ENCODE measurements at regions not wholly inside any gene's neighbourhood (a gene's known extent, or its start where the extent isn't known, plus 50 kb on each side); places are given as distances from the start of the nearest gene placed in this dataset.
"Not testable (repeated sequence)": the region's sequence is repeated elsewhere in the genome, so short reads cannot be mapped to it uniquely, and the experiment has no call there.

DNA sequence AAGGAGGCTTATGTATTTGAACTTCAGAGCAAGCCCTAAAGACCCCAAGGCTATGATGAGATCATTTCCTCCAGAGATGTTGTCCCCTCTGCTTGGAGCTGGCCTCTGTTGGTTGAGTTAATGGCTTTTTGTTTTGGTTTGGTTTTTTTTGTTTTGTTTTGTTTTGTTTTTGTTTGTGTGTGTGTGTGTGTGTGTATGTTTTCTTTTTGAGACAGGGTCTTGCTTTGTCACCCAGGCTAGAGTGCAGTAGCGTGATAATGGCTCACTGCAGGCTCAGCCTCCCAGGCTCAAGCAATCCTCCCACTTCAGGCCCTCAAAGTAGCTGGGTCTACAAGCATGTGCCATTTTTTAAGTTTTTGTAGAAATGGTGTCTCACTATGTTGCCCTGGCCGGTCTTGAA, 1076.2 kb downstream of the UQCRFS1 start:
- no peak for DNase-seq (ENCODE audit: low read depth in 1 of 2, low spot score in 1 of 2)

DNA sequence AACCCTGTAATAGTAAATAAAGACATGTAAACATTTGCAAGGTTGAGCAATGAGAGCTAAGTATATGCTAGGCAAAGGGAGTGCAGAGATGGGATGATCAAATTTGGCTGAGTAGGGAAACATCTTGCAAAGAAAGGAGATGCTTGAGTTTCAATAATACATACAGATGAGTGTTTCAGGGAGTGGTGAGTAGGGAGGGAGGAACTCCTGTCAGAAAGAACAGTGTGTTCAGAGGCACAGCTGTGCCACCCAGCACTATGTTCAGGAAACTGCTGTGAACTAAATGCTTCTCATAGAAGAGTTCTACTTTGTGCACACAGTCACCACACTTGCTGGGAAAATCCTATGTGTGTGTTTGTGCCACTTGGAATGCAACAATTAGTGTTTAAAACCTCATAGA, 1077.1 kb downstream of the UQCRFS1 start:
- DNase-seq (ENCODE audit: low read depth in 1 of 2, low spot score in 1 of 2): no peak

DNA sequence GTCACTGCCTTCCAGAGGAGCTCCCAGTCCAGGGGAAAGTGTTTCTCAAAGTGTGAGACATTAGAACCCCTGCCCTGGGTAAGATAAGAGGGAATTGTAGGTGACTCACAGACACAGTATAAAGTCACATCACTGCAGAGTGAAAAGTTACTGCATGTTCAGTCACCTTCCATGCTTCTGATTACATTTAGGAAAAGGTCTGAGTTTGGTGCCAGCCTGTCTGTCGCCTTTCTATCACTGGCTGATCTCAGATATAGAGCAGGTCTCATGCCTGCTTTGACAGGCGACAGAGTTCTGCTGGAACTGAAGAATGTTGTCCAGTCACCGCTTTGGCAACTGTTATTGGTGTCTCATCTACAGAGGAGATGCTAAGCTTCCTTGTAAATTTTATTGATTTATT, 1078.6 kb downstream of the UQCRFS1 start:
- no peak for DNase-seq (ENCODE audit: low read depth in 1 of 2, low spot score in 1 of 2)

DNA sequence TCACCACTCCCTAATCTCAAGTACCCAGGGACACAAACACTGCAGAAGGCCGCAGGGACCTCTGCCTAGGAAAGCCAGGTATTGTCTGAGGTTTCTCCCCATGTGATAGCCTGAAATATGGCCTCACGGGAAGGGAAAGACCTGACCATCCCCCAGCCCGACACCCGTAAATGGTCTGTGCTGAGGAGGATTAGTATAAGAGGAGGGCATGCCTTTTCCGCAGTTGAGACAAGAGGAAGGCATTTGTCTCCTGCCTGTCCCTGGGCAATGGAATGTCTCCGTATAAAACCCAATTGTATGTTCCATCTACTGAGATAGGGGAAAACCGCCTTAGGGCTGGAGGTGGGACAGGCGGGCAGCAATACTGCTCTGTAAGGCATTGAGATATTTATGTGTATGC, 1082.1 kb downstream of the UQCRFS1 start:
- DNase-seq (ENCODE audit: low read depth in 1 of 2, low spot score in 1 of 2): not testable (repeated sequence)

DNA sequence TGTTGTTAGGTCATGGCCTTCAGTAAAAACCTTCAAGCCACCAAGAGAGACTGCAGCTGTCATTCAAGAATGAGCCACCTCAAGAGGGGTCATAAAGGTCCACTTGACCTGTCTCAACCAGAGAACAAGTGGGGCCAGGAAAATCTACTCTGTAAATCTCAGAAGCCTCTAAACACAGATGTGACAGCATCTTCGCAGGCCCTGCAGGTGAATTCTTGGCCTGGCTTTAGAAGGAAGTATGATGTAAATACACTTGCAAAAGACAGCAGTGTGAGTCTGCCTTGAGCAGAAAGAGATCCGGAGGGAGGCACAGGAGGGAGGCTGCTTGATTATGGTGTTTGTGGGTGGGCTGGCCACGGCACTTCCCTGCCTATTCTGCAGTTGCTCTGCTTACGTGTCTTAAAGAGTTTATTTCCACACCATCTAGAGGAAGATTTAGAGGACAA, 1082.9 kb downstream of the UQCRFS1 start:
- no peak for DNase-seq (ENCODE audit: low read depth in 1 of 2, low spot score in 1 of 2)

DNA sequence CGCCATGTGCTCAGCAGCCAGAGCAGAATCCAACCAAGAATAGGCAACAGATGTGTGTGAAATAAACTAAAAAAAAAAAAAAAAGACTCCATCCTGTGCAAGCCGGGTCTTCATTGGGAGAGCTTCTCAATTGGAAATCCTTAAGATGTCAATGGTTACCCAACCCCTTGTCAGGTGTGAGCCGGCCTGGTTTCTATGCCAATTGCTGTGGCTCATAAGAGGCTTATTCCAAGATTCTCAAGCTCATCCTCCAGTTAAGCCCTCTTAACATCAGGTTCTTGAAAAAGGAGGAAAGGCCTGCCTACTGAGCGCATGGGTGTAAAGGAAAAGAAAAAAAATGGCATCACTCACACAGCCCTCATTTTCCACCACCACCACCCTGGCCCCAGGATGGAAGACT, 1084.6 kb downstream of the UQCRFS1 start:
- no peak for DNase-seq (ENCODE audit: low read depth in 1 of 2, low spot score in 1 of 2)

DNA sequence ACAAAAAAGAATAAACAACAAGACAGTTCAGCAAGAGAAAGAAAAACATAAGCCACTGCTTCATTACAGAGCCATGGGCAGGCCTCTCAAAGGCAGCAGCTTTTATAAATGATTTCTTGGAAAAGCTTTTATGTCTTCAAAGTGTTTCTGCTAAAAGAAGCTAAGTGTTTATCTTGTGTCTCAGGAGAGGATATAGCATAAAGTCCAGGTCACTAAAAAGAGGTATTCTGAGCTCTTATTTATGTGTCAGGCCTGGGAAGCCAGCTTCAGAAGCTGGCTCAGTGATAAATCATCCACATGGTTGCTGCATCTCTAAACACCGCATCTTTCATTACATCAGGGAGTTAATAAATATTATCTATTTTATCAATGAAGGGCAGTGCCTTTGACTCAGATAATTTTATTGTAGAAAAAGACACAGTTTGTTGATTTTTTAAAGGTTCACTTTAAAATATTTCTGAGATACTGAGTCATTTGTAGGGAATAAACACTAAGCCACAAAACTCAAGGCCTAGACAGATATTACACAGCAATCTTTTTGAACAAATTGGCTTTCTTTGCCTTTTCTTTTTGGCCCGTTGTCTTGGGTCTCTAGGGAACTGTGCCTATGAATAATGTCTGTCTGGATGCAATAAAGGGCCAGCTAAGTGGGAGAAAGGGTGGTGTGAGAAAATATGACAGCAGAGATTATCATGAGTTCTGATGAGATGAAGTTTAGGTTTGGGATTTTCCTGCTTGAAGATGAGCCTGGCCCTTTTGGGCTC, 1086.6 kb downstream of the UQCRFS1 start:
- no peak for DNase-seq (ENCODE audit: low read depth in 1 of 2, low spot score in 1 of 2)

DNA sequence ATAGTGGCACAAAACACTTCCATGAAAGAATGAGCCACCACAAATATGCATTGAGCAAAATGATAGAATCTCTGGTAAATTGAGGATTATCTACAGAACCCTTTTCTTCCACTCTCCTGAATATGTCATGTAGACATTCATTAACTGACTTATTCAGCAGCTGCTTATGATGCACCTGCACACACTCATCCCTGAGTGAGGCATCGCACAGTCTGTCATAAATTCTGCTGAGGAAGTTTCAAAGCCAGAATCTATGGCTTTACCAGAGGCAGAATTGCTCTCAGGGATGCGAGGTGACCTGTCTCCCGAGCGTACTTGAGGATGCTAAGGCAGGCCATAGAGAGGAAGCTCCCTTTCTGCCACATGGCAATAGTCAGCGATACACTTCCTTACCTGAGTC, 1090.2 kb downstream of the UQCRFS1 start:
- no peak for DNase-seq (ENCODE audit: low read depth in 1 of 2, low spot score in 1 of 2)

DNA sequence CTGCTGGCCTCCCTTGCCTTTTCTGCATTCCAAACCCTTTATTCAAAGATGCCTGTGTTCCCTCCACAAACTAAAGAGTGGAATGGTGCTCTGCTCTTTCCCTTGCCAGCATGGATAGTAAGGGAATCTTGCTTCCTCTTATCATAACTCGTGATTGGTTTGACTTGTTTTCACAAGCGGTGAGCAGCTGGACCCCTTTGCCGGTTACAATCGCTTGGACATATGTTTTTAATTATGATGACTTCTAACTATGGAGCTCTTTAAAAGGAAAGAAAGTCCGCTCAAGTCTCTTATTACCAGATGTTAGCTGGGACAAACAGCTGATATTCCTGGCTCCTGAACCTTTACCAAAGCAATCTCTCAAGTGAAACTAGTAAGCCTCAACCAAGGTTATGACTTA, 1094.7 kb downstream of the UQCRFS1 start:
- no peak for DNase-seq (ENCODE audit: low read depth in 1 of 2, low spot score in 1 of 2)

DNA sequence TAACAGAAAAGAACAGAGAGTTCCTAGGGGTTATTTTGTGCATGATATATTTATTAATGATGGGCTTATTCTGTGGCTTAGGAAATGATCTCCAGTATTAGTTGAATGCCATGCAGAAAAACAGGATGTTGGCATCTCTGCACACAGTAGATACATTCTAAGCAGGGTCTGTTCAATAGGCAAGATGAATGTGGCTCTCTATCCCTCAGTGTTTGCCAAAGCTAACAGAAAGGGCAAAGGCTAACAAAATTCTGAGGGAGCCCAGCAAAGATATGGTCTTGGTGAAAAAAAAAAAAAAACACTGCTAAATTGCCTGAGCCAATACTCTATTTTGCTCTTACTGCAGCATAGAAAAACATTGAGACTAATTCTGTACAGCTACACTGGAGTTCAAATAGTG, 1095.8 kb downstream of the UQCRFS1 start:
- DNase-seq (ENCODE audit: low read depth in 1 of 2, low spot score in 1 of 2): no peak

DNA sequence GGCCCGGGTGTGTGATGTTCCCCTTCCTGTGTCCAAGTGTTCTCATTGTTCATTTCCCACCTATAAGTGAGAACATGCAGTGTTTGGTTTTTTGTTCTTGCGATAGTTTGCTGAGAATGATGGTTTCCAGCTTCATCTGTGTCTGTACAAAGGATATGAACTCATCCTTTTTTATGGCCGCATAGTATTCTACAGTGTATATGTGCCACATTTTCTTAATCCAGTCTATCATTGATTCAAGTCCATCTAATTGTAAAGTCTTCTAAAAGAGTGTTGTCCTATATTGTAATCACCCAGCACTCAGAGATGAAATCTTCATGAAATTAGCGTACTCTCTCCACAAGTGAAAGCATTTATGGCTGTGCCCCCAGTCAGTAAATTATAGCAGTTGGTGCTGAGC, 1096.6 kb downstream of the UQCRFS1 start:
- DNase-seq (ENCODE audit: low read depth in 1 of 2, low spot score in 1 of 2): not testable (repeated sequence)

DNA sequence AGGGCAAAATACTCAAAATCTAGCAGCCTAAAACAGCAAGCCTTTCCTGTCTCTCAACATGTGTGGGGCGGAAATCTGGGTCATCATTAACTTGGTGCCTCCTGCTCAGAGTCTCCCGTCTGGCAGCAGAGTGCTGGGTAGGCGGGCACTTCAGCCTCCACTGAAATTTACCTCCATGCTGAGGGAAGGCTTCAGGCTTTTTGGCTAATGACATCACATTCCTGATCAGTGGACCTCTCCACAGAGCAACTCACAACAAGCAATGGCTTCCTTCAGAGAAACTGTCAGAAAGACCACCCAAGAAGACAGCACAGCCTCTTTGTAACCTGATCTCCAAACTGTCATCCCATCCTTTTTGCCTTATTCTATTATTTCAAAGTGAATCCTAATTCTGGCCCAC, 1109.0 kb downstream of the UQCRFS1 start:
- no peak for DNase-seq (ENCODE audit: low read depth in 1 of 2, low spot score in 1 of 2)

DNA sequence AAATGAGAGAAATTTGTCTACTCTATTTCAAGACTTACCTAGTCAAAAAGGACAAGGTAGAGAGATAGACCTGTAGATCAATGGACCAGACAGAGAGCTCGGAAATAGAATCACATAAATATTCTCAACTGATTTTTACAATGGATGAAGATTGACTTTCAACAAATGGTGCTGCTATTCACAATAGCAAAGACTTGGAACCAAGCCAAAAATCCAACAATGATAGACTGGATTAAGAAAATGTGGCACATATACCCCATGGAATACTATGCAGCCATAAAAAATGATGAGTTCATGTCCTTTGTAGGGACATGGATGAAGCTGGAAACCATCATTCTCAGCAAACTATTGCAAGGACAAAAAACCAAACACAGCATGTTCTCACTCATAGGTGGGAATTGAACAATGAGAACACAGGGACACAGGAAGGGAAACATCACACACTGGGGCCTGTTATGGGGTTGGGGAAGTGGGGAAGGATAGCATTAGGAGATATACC, 1128.2 kb downstream of the UQCRFS1 start:
- not testable (repeated sequence) for DNase-seq (ENCODE audit: low read depth in 1 of 2, low spot score in 1 of 2)

DNA sequence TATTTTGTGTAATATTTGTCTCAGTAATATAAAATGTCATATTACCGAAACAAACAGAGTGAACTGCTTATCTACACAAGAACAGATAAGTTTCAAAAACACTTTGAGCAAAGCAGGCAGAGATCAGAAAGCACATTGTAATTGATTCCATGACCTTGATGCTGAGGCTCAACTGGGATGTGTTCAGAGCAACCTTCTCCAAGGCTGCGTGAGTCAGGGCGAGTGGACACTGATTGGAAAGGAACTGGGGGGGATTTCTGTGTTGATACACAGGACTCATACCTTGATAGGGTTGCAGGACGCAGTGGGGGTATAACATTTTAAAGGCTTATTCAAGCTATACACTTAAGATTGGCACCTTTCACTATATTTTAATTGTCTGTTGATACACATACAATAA, 1136.3 kb downstream of the UQCRFS1 start:
- DNase-seq (ENCODE audit: low read depth in 1 of 2, low spot score in 1 of 2): no peak

DNA sequence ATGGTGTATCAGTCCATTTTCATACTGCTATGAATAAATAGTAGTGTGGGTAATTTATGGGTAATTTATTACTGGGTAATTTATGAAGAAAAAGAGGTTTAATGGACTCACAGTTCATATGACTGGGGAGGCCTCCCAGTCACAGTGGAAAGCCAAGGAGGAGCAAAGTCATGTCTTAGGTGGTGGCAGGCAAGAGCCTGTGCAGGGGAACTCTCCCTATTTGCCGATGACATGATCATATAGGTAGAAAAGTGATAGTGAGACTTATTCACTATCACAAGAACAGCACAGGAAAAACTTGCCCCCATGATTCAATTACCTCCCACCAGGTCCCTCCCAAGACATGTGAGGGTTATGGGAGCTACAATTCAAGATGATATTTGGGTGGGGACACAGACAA, 1137.7 kb downstream of the UQCRFS1 start:
- no peak for DNase-seq (ENCODE audit: low read depth in 1 of 2, low spot score in 1 of 2)

DNA sequence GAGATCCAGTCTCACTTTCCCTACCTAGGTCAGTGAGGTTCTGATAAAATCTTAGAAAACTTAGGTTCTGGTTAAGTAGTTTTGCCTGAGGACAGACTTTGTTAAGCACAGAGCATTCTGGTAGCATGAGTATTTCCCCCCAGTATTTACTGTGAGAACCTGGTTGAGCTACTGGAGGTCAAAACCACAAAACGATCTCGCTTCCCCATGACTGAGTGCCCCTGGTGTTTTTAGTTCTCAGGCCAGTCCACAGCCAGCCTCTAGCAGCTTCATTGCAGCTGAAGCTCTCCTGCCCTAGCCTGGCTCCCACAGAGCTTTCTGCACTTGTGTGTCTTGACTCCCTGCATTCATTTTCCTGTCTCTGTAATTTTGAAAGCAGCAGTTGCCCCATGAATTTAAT, 1138.2 kb downstream of the UQCRFS1 start:
- no peak for DNase-seq (ENCODE audit: low read depth in 1 of 2, low spot score in 1 of 2)

DNA sequence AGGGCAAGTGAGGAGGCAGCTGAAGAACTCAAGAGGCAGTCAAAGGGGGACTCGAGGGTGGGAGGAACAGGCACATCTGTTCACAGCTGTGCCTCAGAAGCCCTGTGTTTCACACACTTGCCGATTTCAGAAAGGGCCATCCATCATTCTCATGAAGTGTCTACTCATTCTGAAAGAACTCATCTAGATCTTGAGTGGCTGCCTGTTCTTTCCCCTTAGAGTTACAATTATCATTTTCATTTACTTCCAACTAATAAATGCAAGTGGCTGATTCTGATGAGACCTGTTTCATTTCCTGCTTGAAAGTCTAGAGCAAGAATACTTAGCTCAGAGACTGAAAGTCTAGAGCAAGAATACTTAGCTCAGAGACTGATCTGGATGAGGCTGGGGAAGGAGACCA, 1145.1 kb downstream of the UQCRFS1 start:
- DNase-seq (ENCODE audit: low read depth in 1 of 2, low spot score in 1 of 2): no peak

DNA sequence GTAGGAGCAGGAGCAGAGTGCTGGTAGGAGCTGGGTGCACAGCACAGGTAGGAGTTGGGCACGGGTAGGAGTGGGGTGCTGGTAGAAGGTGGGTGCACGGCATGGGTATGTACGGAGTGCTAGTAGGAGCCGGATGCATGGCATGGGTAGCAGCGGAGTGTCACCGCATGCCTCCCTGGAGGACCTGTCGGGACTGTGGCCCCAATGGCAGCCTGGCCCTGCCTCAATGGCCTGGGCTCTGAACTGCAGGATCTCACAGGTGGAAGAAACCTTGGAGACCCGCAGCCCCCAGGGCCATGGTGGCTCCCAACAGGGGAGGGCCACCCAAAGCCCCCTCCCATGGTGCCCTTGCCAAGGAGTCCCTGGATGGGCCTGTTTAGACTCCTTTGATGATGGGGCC, 1146.0 kb downstream of the UQCRFS1 start:
- DNase-seq (ENCODE audit: low read depth in 1 of 2, low spot score in 1 of 2): no peak

DNA sequence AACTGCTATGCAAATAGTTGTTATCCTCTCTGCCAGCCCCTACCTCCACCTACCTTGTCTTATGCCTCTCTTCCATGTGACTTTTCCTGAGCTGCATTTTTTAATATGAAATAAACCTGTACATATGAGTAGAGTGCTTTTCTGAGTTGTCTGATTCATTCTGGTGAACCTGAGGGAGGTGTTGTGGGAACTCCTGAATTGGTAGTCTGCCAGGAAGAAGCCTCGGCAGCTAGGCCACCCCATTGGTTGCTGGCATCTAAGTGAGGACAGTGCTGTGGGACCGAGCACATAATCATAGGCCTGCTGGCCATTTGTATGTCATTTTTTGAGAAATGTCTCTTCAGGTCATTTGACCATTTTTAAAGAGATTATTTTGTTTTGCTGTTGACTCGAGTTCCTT, 1146.8 kb downstream of the UQCRFS1 start:
- DNase-seq (ENCODE audit: low read depth in 1 of 2, low spot score in 1 of 2): no peak

DNA sequence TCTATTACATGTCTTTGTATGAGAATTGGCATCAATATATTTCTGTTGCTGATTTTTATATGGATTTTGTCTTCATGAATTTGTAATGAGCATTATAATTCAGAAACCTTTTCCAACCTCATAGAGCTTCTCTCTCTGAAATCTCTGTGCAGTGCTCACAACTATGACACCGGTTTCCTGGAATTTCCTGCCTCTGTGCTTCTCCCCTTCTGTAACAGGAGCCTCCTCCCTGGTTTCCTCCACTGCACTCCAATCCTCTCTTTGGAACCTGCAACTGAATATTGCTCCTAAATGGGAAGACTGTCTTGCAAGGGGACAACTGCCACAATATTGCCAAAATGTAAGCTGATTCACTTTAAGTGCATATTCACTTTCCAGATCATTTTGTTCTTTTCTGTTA, 1147.9 kb downstream of the UQCRFS1 start:
- no peak for DNase-seq (ENCODE audit: low read depth in 1 of 2, low spot score in 1 of 2)

DNA sequence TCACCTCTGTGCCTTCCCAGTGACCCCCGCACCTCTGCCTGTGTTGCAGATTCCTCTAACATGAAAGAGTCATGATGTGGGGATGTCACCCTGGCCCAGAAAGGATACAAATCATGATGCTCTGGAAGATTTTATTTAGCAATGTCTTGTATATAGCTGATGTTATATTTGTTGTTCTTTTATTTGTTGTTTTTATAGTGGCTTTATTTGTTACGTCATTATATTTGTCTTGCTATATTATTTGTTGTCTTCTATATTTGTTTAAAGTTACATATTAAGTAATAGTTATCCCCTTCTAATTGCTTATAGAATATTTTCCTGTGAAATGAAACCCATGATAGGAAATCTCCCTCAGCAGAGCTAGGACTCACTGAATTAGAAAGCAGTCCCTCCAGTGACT, 1149.2 kb downstream of the UQCRFS1 start:
- DNase-seq (ENCODE audit: low read depth in 1 of 2, low spot score in 1 of 2): no peak

DNA sequence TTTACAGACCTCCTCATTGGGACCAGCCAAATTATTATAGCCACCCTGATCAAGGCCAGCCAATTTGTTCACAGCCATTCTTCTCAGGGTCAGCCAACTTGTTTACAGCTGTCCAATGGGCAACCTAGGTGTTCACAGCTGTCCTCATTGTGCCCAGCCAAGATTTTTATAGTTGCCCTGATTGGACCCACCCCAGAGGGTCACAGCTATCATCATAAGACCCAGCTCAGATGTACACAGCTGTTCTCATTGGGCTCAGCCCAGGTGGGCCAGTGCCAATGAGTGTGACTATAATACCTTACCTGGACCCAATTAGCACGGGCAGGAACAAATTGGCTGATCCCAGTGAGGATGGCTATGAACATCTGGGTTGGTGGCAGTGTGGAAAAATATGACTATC, 1151.8 kb downstream of the UQCRFS1 start:
- no peak for DNase-seq (ENCODE audit: low read depth in 1 of 2, low spot score in 1 of 2)

DNA sequence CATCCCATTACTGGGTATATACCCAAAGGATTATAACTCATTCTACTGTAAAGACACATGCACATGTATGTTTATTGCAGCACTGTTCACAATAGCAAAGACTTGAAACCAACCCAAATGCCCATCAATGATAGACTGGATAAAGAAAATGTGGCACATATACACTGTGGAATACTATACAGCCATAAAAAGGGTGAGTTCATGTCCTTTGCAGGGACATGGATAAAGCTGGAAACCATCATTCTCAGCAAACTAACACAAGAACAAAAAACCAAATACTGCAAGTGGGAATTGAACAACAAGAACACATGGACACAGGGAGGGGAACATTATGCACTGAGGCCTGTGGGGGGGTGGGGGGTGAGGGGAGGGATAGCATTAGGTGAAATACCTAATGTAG, 1155.9 kb downstream of the UQCRFS1 start:
- not testable (repeated sequence) for DNase-seq (ENCODE audit: low read depth in 1 of 2, low spot score in 1 of 2)
